HG02938 (cell line): ENCODE measurements at regions not wholly inside any gene's neighbourhood (a gene's known extent, or its start where the extent isn't known, plus 50 kb on each side); places are given as distances from the start of the nearest gene placed in this dataset.
"Not testable (repeated sequence)": the region's sequence is repeated elsewhere in the genome, so short reads cannot be mapped to it uniquely, and the experiment has no call there.

Experiments
- ATAC-seq: cut with Tn5 transposase; IDR thresholded peaks from one replicate; pipeline ENCODE4 v1.9.1; 2021; ENCODE audit warnings: mild to moderate bottlenecking, moderate library complexity; ENCODE audit not compliant: unreplicated experiment

- not testable (repeated sequence) for ATAC-seq
Observed at GRCh38 chr2:131822237-131822721, 294.6 kb downstream of the CCDC74A start.

- ATAC-seq = not testable (repeated sequence)
Observed at GRCh38 chr2:131823058-131823457, 295.4 kb downstream of the CCDC74A start.

GRCh38 chr2:131824986-131825385 is 297.3 kb downstream of the CCDC74A start:
- not testable (repeated sequence) for ATAC-seq

GRCh38 chr2:131827481-131828163 is 299.9 kb downstream of the CCDC74A start:
- no peak for ATAC-seq

- no peak for ATAC-seq
Observed at GRCh38 chr2:131828164-131828561, 300.5 kb downstream of the CCDC74A start.

GRCh38 chr2:131828633-131829455 is 301.2 kb downstream of the CCDC74A start:
- not testable (repeated sequence) for ATAC-seq

GRCh38 chr2:131829456-131830241 is 302.0 kb downstream of the CCDC74A start:
- ATAC-seq = not testable (repeated sequence)

GRCh38 chr2:131830242-131830945 is 302.7 kb downstream of the CCDC74A start:
- ATAC-seq = not testable (repeated sequence)

- not testable (repeated sequence) for ATAC-seq
Observed at GRCh38 chr2:131830946-131831310, 303.2 kb downstream of the CCDC74A start.

GRCh38 chr2:131831450-131832208 is 303.9 kb downstream of the CCDC74A start:
- ATAC-seq = not testable (repeated sequence)

GRCh38 chr2:131832209-131832780 is 304.6 kb downstream of the CCDC74A start:
- ATAC-seq = not testable (repeated sequence)

GRCh38 chr2:131832917-131833316 is 305.2 kb downstream of the CCDC74A start:
- ATAC-seq = not testable (repeated sequence)

- ATAC-seq = not testable (repeated sequence)
Observed at GRCh38 chr2:131833367-131834202, 305.9 kb downstream of the CCDC74A start.

- ATAC-seq = not testable (repeated sequence)
Observed at GRCh38 chr2:131834203-131835020, 306.7 kb downstream of the CCDC74A start.

GRCh38 chr2:131835022-131835421 is 307.3 kb downstream of the CCDC74A start:
- not testable (repeated sequence) for ATAC-seq

GRCh38 chr2:131835621-131836091 is 308.0 kb downstream of the CCDC74A start:
- ATAC-seq = no peak

- not testable (repeated sequence) for ATAC-seq
Observed at GRCh38 chr2:131836116-131836515, 308.4 kb downstream of the CCDC74A start.
